H1 (cell line): ENCODE measurements at regions not wholly inside any gene's neighbourhood (a gene's known extent, or its start where the extent isn't known, plus 50 kb on each side); places are given as distances from the start of the nearest gene placed in this dataset.

Experiments used
- BACH1 ChIP-seq: IDR thresholded peaks from 2 replicates; pipeline ENCODE4 v1.6.1; 2012; ENCODE audit warnings: low read length, improper control_type of control experiment
- BRCA1 ChIP-seq: IDR thresholded peaks from 2 replicates; pipeline ENCODE4 v1.6.1; 2012; ENCODE audit warnings: low read depth, low read length, improper control_type of control experiment
- CHD2 ChIP-seq: IDR thresholded peaks from 2 replicates; pipeline ENCODE4 v1.6.1; 2012; ENCODE audit warnings: low read length, improper control_type of control experiment
- EGR1 ChIP-seq: IDR thresholded peaks from 2 replicates; pipeline ENCODE4 v1.6.1; 2011; ENCODE audit warnings: low read depth, low read length, borderline replicate concordance
- KDM4A ChIP-seq: IDR thresholded peaks from one replicate; pipeline ENCODE4 v1.7.1; 2012; ENCODE audit warnings: low read depth, mild to moderate bottlenecking, moderate library complexity, low read length, inconsistent platforms; ENCODE audit not compliant: severe bottlenecking
- KDM5A ChIP-seq: fragments of 200-600 bp; IDR thresholded peaks from 2 replicates; pipeline ENCODE4 v1.7.1; 2012; ENCODE audit warnings: mild to moderate bottlenecking, low read length, inconsistent platforms, mixed read lengths
- RNF2 ChIP-seq: fragments of 200-900, 300-1000 bp; sonication (generic); IDR thresholded peaks from 2 replicates; pipeline ENCODE4 v1.7.1; 2016; ENCODE audit warnings: borderline replicate concordance, low read depth, mild to moderate bottlenecking, antibody characterized with exemption, low read length; ENCODE audit not compliant: poor library complexity, severe bottlenecking; ENCODE audit errors: missing control alignments
- SIN3A ChIP-seq, 2 experiments: IDR thresholded peaks in 1 of 2; conservative IDR thresholded peaks in 1 of 2; 2 replicates each; pipeline ENCODE4 v1.6.1; 2011 to 2012; ENCODE audit warnings: low read length in 2 of 2, improper control_type of control experiment in 1 of 2, low read depth in 1 of 2, mild to moderate bottlenecking in 1 of 2
- SIX5 ChIP-seq: IDR thresholded peaks from 2 replicates; pipeline ENCODE4 v1.6.1; 2011; ENCODE audit warnings: mild to moderate bottlenecking, low read depth, low read length
- TCF12 ChIP-seq: IDR thresholded peaks from 2 replicates; pipeline ENCODE4 v1.6.1; 2011; ENCODE audit warnings: low read depth, mild to moderate bottlenecking, low read length
- TF ChIP-seq, protein P1 (sequence below): fragments of 300-600 bp; sonication (generic); IDR thresholded peaks from 2 replicates; pipeline ENCODE4 v1.7.1; 2012; ENCODE audit warnings: low read length, moderate library complexity, mild to moderate bottlenecking, inconsistent platforms; ENCODE audit not compliant: insufficient replicate concordance

DNA sequence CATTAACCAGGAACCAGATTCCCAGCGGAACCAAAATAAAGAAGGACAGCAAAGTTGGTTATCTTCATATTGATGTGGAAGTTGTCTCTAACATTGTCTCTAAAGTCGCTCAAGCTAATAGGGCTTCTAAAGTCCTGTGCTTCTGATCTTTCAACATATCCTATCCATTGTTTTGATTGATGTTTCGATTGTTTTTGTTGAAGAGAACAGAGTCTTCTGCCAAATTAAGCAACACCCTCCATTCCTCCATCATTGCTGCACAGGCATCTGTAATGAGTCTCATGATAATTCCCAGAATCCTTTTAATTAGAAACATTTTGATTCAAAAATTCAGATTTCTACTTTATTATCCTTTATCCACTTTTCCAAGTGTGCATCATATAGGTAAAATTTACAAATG, 71.6 kb upstream of the AVPR1A start (continued):
- TF ChIP-seq, protein P1, sequence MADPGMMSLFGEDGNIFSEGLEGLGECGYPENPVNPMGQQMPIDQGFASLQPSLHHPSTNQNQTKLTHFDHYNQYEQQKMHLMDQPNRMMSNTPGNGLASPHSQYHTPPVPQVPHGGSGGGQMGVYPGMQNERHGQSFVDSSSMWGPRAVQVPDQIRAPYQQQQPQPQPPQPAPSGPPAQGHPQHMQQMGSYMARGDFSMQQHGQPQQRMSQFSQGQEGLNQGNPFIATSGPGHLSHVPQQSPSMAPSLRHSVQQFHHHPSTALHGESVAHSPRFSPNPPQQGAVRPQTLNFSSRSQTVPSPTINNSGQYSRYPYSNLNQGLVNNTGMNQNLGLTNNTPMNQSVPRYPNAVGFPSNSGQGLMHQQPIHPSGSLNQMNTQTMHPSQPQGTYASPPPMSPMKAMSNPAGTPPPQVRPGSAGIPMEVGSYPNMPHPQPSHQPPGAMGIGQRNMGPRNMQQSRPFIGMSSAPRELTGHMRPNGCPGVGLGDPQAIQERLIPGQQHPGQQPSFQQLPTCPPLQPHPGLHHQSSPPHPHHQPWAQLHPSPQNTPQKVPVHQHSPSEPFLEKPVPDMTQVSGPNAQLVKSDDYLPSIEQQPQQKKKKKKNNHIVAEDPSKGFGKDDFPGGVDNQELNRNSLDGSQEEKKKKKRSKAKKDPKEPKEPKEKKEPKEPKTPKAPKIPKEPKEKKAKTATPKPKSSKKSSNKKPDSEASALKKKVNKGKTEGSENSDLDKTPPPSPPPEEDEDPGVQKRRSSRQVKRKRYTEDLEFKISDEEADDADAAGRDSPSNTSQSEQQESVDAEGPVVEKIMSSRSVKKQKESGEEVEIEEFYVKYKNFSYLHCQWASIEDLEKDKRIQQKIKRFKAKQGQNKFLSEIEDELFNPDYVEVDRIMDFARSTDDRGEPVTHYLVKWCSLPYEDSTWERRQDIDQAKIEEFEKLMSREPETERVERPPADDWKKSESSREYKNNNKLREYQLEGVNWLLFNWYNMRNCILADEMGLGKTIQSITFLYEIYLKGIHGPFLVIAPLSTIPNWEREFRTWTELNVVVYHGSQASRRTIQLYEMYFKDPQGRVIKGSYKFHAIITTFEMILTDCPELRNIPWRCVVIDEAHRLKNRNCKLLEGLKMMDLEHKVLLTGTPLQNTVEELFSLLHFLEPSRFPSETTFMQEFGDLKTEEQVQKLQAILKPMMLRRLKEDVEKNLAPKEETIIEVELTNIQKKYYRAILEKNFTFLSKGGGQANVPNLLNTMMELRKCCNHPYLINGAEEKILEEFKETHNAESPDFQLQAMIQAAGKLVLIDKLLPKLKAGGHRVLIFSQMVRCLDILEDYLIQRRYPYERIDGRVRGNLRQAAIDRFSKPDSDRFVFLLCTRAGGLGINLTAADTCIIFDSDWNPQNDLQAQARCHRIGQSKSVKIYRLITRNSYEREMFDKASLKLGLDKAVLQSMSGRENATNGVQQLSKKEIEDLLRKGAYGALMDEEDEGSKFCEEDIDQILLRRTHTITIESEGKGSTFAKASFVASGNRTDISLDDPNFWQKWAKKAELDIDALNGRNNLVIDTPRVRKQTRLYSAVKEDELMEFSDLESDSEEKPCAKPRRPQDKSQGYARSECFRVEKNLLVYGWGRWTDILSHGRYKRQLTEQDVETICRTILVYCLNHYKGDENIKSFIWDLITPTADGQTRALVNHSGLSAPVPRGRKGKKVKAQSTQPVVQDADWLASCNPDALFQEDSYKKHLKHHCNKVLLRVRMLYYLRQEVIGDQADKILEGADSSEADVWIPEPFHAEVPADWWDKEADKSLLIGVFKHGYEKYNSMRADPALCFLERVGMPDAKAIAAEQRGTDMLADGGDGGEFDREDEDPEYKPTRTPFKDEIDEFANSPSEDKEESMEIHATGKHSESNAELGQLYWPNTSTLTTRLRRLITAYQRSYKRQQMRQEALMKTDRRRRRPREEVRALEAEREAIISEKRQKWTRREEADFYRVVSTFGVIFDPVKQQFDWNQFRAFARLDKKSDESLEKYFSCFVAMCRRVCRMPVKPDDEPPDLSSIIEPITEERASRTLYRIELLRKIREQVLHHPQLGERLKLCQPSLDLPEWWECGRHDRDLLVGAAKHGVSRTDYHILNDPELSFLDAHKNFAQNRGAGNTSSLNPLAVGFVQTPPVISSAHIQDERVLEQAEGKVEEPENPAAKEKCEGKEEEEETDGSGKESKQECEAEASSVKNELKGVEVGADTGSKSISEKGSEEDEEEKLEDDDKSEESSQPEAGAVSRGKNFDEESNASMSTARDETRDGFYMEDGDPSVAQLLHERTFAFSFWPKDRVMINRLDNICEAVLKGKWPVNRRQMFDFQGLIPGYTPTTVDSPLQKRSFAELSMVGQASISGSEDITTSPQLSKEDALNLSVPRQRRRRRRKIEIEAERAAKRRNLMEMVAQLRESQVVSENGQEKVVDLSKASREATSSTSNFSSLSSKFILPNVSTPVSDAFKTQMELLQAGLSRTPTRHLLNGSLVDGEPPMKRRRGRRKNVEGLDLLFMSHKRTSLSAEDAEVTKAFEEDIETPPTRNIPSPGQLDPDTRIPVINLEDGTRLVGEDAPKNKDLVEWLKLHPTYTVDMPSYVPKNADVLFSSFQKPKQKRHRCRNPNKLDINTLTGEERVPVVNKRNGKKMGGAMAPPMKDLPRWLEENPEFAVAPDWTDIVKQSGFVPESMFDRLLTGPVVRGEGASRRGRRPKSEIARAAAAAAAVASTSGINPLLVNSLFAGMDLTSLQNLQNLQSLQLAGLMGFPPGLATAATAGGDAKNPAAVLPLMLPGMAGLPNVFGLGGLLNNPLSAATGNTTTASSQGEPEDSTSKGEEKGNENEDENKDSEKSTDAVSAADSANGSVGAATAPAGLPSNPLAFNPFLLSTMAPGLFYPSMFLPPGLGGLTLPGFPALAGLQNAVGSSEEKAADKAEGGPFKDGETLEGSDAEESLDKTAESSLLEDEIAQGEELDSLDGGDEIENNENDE: no peak
- no peak for TF ChIP-seq SIX5
- no peak for TF ChIP-seq BRCA1
- TF ChIP-seq CHD2: no peak
- no peak for TF ChIP-seq EGR1
- no peak for TF ChIP-seq RNF2
- TF ChIP-seq BACH1: no peak
- TF ChIP-seq KDM4A: no peak
- TF ChIP-seq KDM5A: no peak
- no peak for TF ChIP-seq TCF12
- no peak for TF ChIP-seq SIN3A (conservative IDR thresholded peaks at IDR 0.05 in 1 of 2, IDR thresholded peaks at IDR 0.05 in 1 of 2; ENCODE audit: low read depth in 1 of 2, low read length in 2 of 2)
